ENCODE measurements at regions not wholly inside any gene's neighbourhood (a gene's known extent, or its start where the extent isn't known, plus 50 kb on each side); places are given as distances from the start of the nearest gene placed in this dataset.

GRCh38 chr2:183606718-183607085 lies 482.5 kb downstream of the NUP35 start:
- Histone ChIP-seq H3K4me3 (no peak overlapping the region), H3K27me3 (ENCODE audit: control insufficient read depth in 2 of 2, insufficient read depth in 2 of 2, low read length in 2 of 2) (no peaks in the 10 kb centered on the region), H3K4me1 (replicated peaks in 1 of 2; ENCODE audit: control insufficient read depth in 2 of 2, insufficient read depth in 2 of 2, low read length in 2 of 2) (no peaks in the 10 kb centered on the region), H3K4me2 (ENCODE audit: insufficient read depth, low read length) (no peak overlapping the region), H3K9me1 (ENCODE audit: control insufficient read depth, insufficient read depth, low read length) (no peaks in the 10 kb centered on the region), H2AFZ (ENCODE audit: low read depth, low read length) (no peak overlapping the region), H3K79me2 (ENCODE audit: control insufficient read depth, insufficient read depth, low read length) (no peaks in the 10 kb centered on the region), H3K27ac (ENCODE audit: extremely low read depth, low read depth, low read length) (no peak overlapping the region), H4K20me1 (replicated peaks; ENCODE audit: control insufficient read depth, insufficient read depth, low read length) (no peaks in the 10 kb centered on the region), H3K9ac (ENCODE audit: insufficient read depth in 1 of 2, low read depth in 2 of 2, low read length in 2 of 2) (no peak overlapping the region), H3K36me3 (ENCODE audit: control insufficient read depth, insufficient read depth, low read length) (no peaks in the 10 kb centered on the region), H3K9me3 (replicated peaks; ENCODE audit: control insufficient read depth, insufficient read depth, low read depth, low read length) (no peaks in the 10 kb centered on the region)
- intact Hi-C loops (cut with micrococcal nuclease) (no loop called here), in situ Hi-C loops (cut with MboI) (no loop called here)
- ChIA-PET POLR2A (no interaction called here), CTCF (ENCODE audit: low intra/inter-chr PET ratio) (no interaction called here)
- BruUV-seq (replicated peaks) = no TSS peak
- FAIRE-seq = no peak
- WGBS (ENCODE audit: insufficient coverage, low coverage, missing lambda C conversion rate) = 0% methylated on average over 3 of the region's 3 CpGs
- DNase-seq (ENCODE audit: extremely low read depth in 1 of 4, low spot score in 3 of 4) = no peak
- ATAC-seq = no peak
- TF ChIP-seq SMARCC2 (IDR thresholded peaks at IDR 0.05; ENCODE audit: low read depth) (no peak), ZNF217 (CRISPR knock-in tag; IDR thresholded peaks at IDR 0.05) (no peak), RBM34 (IDR thresholded peaks at IDR 0.05; ENCODE audit: borderline replicate concordance, insufficient read depth, low read length) (no peak), ETV1 (tag; conservative IDR thresholded peaks at IDR 0.05; ENCODE audit: low read depth) (no peak), PTBP1 (IDR thresholded peaks at IDR 0.05; ENCODE audit: low read depth, low read length) (no peak), RBM15 (IDR thresholded peaks at IDR 0.05; ENCODE audit: insufficient read depth, low read length) (no peak), ZNF589 (CRISPR knock-in tag; IDR thresholded peaks at IDR 0.05; ENCODE audit: low read depth) (no peak), NCOA4 (IDR thresholded peaks at IDR 0.05; ENCODE audit: partially characterized antibody) (no peak), DNMT1 (IDR thresholded peaks at IDR 0.05) (no peak), MYC (IDR thresholded peaks at IDR 0.05; ENCODE audit: low read depth, low read length) (no peak), MYC (CRISPR knock-in tag; IDR thresholded peaks at IDR 0.05; ENCODE audit: borderline replicate concordance, low read depth) (no peak), ASH1L (IDR thresholded peaks at IDR 0.05; ENCODE audit: borderline replicate concordance, low read depth, partially characterized antibody) (no peak), CXXC5 (CRISPR knock-in tag; IDR thresholded peaks at IDR 0.05) (no peak), ATF1 (CRISPR knock-in tag; IDR thresholded peaks at IDR 0.05) (no peak), ATF1 (tag; IDR thresholded peaks at IDR 0.05) (no peak), ADNP (tag; IDR thresholded peaks at IDR 0.05) (no peak), SRSF1 (IDR thresholded peaks at IDR 0.05; ENCODE audit: low read depth, low read length) (no peak), HMG20A (CRISPR knock-in tag; conservative IDR thresholded peaks at IDR 0.05) (no peak), ZBTB8A (IDR thresholded peaks at IDR 0.05; ENCODE audit: partially characterized antibody) (no peak), FOXM1 (IDR thresholded peaks at IDR 0.05; ENCODE audit: low read depth) (no peak), FOXM1 (CRISPR knock-in tag; IDR thresholded peaks at IDR 0.05; ENCODE audit: low read depth) (no peak), FOXA3 (CRISPR knock-in tag; conservative IDR thresholded peaks at IDR 0.05 in 1 of 2, IDR thresholded peaks at IDR 0.05 in 1 of 2) (no peak)
